ENCODE measurements at regions not wholly inside any gene's neighbourhood (a gene's known extent, or its start where the extent isn't known, plus 50 kb on each side); places are given as distances from the start of the nearest gene placed in this dataset.

DNA sequence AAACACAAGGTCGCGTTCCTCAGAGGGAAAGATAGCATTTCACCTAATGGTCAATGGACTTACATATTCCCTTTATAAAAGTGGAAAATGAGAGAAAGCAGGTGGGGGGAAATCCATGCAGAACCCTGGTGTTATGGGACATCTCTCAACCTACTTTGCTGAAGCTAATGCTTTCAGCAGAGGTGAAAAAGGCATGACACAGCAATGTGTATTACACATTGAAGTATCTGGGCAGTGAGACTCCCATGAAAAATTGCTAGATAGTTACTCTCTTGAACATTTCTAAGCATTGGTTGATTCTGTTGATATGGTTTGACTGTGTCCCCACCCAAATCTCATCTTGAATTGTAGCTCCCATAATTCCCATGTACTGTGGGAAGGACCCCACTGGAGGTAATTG, 60.0 kb upstream of the PICALM start:
- no peak for TF ChIP-seq CTCF (conservative IDR thresholded peaks at IDR 0.05; ENCODE audit: low read length)
- TF ChIP-seq EZH2phosphoT487 (IDR thresholded peaks at IDR 0.05; ENCODE audit: borderline replicate concordance, low read depth, low read length): no peak

All from OCI-LY7 (cell line).